ENCODE measurements at regions not wholly inside any gene's neighbourhood (a gene's known extent, or its start where the extent isn't known, plus 50 kb on each side); places are given as distances from the start of the nearest gene placed in this dataset.

- TF ChIP-seq CTCF (IDR thresholded peaks at IDR 0.05) (no peak), POLR2A (IDR thresholded peaks at IDR 0.05) (no peak)
Measured at GRCh38 chr15:35737441-35737840, 191.5 kb upstream of the DPH6 start.

All from prostate gland (tissue), 2 donors.